T-helper 1 cell treated with Interleukin-12 subunit alpha and Interleukin-12 subunit beta and Interleukin-4 antibody, amounts not matched to agents 30 ng/mL and 1 ng/mL, for 36 hours (primary cell): ENCODE measurements at regions not wholly inside any gene's neighbourhood (a gene's known extent, or its start where the extent isn't known, plus 50 kb on each side); places are given as distances from the start of the nearest gene placed in this dataset.

Experiments used
- intact Hi-C: fragments of 100-400 bp; cut with micrococcal nuclease; formaldehyde crosslinking; loops from one replicate; pipeline ENCODE4 v1.15.1; 2024

DNA sequence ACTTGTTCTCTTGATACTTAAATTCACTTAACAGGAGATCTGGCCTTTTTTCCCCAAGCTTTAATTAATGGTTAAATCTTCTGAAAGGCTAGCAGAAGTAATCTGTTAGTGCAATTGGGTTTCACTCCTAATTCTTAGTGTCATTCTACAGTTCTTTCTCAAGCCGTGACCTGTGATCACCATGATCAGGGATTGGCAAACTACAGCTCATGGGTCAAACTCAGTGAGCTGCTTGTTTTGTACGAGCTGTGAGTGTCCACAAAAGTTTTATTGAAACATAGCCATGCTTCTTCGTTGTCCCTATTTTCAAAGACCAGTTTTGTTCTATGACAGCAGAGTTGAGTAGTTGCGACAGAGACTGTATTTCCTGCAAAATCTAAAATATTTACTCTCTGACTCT, 109.4 kb upstream of the KCNJ15 start:
- intact Hi-C loops: no loop called here

DNA sequence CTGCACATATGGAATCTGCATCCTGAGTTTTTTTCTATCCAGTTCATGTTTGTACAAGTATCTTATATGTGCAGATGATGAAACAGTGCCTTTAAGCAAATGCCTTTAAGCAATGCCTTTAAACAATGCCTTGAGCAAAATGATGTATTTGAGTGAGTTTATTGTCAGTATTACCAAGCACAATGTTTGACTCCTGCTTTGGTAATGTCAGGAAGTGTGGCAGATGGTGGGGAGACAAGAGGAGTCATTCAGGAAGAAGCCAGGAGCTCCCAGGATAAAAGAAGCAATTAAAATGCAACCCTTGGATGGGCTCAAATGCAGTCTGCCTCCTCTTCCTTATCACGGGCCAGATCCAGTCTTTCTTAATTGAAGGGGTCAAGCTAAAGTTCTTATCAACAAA, 108.7 kb upstream of the KCNJ15 start:
- intact Hi-C loops: no loop called here

DNA sequence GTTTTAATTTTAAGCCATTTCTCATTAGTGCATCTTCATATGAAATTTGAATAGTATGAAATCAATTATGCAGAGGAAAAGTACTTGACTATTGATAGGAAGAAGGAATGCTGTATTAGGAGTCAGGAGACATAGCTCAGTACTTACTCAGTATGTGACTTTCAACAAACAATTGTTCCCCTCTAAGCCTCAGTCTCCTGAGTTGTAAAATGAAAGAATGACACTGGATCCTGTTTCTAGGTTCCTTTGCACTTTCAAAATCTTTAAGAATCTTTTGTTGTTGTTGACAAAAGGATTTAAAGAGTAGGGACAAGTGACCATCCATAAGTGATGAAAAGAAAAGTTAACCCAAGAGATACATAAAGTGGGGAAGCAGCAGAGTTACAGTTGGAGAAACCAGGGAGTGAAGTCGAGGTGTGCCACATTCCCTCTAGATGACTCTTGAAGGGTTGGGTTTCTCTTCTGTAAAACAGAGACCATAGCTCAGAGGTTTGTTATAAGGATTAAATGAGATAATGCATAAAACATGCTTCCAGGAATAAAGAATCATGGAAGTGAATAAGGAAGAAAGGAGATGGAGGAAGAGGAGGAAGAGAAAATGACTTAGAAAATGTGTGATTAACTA, 105.7 kb upstream of the KCNJ15 start:
- intact Hi-C loops: no loop called here

DNA sequence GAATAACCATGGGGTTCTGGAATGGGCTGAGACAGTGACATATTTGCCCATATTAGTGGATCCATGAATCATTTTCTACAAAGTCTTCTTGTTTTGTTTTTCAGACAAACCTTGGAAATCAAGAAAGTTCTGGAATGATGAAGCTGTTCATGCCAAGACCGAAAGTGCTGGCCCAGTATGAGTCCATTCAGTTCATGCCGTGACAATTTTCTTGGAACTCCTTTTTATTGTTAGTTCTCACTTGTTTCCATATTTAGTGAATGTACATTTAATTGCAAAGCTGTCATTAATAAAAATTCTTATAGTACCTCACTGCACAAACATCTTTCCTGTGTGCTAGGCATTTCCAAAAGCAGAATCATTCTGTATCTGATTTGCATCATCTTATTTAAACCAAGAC, 100.6 kb upstream of the KCNJ15 start:
- intact Hi-C loops: no loop called here

DNA sequence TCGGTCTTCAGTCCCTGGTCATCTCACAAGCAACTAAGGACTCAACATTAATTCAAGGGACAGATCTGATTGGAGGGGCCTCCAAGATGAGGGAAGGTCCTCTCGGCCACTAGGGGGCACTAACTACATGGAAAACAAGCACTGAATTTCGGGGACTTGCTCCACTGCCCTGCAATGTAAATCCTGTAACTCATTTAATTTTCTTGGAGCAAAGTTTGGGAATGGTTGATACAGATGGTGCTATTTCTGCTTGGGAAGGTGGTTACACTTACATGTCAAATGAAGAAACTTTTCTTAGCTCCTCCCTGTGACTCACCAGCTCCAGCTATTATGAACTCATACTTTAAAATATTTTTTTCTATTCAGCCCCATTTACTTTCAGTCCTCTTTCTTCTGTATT, 97.4 kb upstream of the KCNJ15 start:
- intact Hi-C loops: loop anchor here (1.0 kb wide), 3 partner anchors 60 to 197 kb away; no protein-coding TSS in a partner anchor

DNA sequence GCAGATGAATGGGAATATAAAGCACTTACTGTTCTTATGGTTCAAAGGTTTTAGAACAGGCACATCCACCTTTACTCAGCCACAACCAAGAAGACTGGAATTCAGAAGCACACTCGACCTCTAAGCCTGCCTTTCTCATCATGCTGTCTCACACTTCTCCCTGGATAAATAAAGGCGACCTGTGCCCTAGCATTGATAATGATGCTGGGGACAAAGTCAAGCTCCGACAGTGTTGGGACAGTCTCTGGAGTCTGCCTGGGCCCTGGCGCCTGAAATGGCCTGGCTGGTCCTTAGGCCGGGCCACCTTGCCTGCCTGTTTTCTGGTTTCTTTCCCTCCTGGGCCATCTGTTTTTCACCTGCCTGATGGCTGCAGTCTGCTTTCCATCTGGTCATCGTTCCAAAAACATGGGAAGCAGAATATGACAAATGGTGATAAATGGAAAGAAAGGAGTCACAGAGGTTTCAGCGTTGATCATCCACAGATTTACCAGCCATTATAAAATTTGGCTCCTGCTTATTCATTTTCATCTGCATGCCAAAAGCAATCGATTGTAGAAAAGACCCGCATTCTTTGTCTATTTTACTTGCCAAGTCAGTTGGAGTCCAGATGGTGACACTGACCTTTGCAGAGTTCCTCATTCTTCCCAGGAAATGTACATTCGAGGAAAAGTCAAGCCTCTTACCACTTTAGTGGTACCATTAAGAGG, 91.2 kb upstream of the KCNJ15 start:
- intact Hi-C loops: no loop called here

DNA sequence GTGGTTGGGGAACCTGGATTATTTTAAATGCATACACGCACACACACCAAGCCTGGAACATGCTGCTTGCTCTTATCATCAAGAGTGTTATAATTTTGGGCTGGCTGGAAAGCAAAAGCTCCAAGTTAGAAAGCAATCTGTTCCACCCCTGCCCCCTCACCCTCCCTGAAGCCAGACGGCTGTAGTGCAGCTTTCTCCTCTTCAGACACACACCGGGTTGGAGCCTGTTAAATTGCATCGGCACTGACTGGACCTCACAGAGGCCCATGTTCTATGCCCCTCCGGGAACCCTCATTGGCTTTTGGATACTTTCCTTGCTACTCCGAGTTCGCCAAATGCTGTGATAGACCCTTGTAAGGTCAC, 90.6 kb upstream of the KCNJ15 start:
- intact Hi-C loops: no loop called here

DNA sequence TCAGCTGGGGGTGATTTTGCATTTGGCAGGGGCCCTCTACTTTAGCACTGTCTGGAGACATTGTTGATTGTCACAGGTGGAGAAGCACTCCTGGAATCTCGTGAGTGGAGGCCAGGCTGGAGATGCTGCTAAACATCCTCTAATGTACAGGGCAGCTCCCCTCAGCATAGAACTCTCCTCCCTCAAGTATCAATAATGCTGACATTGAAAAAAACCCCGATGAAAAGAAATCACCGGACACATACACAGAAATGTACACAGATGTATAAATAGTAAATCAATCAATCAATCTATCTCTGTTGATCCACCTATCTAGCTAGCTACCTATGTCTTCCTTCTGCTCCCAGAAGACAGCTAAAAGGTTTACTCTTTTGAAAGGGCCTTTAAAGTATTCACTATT, 89.4 kb upstream of the KCNJ15 start:
- intact Hi-C loops: no loop called here

DNA sequence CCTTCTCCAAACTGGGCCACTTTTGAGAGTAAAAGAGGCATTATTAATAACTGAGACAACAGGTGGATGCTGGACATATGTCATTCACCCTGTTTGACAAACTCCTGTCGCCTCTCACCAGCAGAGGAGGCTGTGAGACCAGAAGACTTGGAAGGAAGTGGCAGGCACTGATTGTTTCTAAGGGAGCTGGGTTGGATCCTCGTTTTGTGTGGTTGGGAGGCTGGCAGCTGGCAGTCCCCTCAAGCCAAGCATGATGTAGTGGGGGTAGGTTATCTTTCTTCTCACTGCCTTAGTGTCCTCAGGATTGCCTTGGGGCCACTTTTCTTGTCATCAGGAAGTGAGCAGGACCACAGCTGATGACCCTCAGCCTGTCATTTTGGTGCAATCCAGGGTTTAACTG, 86.5 kb upstream of the KCNJ15 start:
- intact Hi-C loops: no loop called here

DNA sequence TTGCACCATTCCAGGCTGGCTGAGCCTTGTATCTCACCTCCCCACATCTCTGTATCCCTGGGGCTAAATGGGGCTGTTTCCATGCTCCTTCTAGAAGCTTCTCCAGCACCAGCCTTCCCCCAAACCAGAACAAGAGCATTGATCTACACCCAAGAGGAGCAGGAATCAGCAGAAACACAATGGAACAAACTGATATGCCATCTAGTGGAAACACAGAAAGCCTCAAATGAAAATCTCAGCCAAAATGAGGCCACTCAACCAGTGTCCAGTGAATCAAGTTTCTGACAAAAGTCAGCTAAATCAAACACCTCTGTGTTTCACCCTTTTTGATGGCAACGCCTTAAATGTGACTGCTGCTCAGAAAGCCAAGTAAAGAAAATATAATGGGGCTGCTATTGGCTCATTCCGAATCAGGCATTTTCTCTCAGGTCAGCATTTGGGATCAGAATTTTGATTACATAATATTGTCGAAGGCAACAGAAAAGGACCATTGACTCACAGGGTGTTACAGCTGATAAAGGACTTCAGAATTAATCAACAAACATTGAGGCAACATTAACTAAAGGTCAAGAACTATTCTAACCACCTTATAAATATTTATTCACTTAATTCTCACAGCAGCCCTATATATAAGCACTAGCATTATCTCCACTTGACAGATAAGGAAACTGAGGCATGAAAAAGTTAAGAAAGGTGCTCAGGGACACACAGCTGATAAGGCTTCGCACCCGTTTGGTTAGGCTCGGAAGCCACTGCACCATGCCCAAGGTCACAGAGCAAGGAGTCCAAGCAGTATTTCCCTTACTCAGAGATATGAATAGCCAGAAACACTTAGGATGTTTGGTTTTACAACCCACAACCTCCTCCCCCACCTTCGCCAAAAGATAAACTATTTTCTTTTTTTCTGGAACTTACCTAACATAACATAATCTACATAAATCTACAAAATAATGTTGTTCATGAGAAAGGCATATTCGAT, 85.8 kb upstream of the KCNJ15 start:
- intact Hi-C loops: no loop called here

DNA sequence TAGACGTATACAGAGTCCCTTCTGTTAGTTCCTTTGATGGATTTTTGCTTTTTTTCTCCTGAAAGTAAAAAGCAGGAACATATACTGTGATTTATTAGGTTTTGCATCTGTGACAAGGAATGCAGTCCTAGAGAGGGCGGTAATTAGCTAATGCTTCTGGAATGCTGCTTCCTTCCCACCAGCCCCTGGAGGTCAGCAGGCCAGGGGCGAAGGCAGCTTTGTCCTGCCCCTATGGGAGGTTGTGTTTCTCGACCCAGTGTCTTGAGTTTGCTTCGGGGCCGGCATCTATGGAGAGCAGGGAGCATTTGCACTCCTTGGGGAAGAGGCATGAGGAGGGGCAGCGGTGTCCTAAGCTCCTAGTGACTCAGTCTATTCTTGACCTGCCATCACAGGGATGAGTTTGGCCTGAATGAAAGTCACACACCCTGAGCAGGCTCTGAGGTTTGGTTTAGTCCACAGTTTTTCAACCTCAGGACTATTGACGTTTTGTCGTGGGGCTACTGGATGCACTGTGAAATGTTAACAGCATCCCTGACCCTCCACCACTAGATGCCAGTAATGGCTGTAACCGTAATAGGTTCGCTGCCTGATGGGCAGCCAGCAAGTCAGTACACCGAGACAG, 85.0 kb upstream of the KCNJ15 start:
- intact Hi-C loops: no loop called here

DNA sequence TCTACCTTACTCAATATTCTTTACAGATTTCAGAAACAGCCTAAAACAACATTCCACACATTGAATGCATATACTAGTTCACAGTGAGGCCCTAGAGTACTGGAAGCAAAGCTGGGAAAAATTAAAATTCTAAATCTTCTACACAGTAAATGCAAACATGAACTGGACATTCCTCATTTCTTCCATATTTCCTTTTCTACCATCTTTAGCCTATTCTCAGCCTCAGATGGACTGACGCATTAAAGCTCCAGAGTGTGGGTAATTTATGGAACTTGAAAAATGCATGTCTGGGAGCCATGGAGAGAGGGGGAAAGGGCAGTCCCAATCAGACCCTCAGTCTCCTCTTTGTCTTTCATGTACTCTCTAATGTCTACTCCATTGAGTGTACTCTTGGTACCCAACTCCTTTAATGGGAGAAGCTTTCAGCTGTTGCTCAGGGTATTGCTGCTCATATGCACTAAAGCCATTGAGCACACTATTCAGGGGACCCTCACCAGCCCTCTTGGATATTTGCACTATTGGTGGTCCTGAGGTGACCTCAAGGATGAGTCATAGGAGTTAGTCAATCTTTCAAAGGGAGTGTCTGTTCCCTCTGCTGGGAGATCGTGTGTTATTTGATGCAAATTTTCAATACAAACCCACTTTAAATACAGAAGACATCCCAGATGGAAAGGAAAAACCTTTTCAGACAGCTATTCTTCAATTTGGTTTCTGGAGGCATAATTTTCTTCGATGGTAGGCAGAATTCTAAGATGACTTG, 83.3 kb upstream of the KCNJ15 start:
- intact Hi-C loops: no loop called here

DNA sequence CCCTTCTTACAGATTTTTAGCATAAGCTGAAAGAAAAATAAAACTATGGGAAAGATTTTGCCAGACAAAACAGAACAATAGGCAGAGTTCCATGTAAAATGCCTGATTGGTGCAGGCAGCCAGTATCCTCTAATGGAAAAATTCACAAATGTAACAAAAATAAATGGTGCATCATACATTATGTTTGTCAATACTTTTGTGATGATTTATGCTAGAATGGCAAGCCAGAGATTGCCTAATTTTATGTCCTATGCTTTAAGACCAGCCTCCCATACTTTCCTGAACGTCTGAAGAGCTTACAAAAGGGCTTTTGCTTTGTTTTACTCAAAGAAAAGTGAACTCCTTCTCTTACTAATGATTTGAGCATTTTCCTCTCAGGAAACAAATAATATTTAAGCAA, 81.5 kb upstream of the KCNJ15 start:
- intact Hi-C loops: no loop called here

DNA sequence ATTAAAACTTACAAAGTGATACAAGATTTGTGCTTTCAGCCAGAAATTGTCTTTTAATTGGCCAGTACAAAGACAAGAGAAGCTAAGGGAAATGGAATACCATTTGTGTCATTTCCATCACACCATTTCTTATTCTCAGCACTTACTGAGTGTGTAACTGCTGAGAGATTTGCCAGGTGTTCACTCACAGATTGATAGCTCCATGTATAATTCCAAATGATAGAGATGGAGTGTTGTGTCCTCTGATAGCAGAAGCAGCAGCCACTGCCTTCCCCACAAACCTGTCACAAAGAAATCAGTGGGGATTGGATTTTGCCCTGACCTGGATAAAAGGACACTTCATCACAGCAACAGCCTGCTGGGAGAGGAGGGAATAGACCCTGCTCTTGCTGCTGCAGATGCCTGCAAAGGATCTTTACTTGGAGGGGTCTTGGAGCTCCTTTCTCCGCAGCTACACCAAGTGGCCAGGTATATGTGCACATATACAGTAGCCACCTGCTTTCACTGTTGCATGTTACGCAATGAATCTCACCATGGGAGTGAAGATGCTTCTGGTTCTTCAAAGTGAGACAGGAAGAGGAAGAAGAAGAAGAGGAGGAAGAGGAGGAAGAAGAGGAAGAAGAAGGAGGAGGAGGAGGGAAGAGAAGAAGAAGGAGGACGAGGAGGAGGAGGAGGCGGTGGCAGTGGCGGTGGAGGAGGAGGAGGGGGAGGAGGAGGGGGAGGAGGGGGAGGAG, 78.7 kb upstream of the KCNJ15 start:
- intact Hi-C loops: no loop called here

DNA sequence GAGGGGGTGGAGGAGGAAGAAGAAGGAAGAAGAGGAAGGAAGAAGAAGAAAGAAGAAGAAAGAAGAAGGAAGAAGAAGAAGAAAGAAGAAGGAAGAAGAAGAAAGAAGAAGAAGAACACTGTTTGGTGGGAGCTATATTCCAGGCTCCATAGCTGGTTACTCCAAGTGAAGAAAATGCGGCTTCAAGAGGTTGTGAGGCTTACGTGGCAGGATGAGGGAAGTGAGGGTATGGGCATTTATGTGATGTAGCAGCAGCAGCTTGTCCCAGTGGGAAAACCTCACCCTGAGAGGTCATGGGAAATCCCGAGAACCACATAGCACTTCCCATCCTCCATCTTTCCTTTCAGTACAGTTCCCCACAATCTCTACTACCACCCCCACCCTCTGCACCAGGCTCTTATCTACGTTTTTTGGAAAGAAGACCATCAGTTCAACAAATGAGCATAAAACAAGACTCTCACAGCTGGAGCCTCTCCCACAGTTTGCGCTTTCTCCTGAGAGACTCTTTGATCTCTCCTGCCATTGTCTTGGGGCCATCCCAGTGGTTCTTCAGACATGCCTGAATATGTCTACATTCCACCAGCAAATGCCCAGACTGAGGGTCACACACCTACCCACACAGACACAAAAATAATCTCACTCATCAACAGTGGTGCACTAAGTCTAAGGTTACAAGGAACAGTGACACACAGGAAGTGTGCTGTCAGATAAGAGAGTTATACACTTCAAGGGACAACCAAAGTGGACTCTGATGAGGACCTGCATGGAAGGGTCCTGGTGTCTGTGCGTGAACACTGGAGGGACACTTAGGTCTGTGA, 77.9 kb upstream of the KCNJ15 start:
- intact Hi-C loops: no loop called here

DNA sequence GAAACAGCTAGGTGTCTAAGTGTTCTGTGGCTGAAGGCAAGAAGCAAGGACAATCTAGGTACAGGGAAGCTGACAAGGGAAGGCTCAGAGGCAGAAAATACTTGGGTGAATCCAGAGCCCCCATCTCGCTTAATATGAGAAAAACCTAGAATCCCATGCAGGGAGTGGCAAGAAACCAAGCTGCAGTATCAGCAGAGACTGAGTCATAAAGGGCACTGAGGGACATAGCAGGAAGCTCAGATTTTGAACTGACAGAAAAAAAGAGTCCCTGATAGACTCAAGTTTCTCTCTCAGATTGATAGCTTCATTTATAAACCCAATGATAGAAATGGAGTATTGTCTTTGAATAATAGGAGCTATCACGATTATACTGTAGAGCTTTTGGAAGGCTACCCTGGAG, 77.3 kb upstream of the KCNJ15 start:
- intact Hi-C loops: no loop called here

DNA sequence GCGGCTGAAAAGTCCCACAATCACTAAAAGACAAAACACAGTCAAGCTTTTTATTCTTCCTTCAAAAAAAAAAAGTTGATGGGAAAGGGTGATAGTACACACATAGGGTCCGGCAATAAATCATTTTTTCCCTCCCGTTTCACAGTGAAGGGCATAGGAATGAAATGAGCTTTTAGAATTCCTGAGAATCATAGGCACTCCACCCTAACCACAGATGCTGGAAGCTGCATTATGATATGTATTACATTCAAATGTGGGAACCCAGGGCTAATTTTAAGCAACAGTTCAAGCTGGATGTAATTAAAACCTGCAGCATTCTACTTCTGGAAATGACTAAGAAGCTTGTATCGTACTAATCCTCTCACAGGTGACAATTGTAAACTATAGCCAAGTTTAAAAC, 75.7 kb upstream of the KCNJ15 start:
- intact Hi-C loops: no loop called here

DNA sequence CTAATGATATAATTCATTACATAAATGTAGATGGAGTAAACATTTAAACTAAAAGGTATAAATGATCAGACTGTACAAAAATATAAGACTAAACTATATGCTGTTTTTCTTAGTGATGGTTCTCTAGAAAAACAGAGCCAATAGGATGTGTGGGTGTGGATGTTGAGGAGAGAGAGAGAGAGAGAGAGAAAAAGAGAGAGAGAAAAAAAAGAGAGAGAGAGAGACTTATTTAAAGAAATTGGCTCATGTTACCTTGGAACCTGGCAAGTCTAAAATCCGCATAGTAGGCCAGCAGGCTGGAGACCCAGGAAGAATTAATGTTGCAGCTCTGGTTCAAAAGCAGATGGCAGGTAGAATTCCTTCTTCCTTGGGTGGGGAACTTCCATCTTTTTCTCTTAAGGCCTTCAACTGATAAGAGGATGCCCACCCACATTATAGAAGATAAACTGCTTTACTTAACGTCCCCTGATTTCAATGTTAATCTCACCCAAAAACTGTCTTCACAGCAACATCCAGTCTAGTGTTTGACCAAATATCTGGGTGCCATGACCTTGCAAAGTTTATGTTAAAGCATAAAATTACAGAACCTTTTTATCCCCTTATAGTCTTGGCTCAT, 74.3 kb upstream of the KCNJ15 start:
- intact Hi-C loops: no loop called here

DNA sequence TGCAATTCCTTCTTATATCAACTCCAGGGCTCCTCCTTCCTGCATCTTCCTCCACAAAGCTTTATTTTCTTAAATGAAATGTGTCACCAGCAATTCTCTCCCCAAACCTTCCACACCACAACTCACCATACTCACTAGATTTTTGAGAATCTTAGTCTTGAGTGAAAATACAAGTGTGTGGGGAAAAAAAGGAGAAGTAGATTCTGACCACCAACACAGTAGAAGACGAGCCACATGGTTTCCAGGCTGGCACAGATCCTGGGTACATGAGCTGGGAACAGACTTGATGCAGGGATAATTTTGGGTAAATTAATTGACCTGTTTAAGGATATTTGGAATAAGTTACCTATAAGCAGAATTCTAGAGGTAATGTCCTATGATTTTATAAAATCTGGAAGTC, 72.8 kb upstream of the KCNJ15 start:
- intact Hi-C loops: no loop called here
